ENCODE measurements at regions not wholly inside any gene's neighbourhood (a gene's known extent, or its start where the extent isn't known, plus 50 kb on each side); places are given as distances from the start of the nearest gene placed in this dataset.

GRCh38 chr17:79479876-79480275 is 131.0 kb downstream of the RBFOX3 start:
- Histone ChIP-seq H3K23me2 (ENCODE audit: insufficient read length, low read depth, low read length, poor library complexity, severe bottlenecking) (no peaks in the 10 kb centered on the region), H3K79me1 (ENCODE audit: insufficient read depth, low read depth, low read length, poor library complexity, severe bottlenecking) (no peaks in the 10 kb centered on the region), H3T11ph (ENCODE audit: low read length) (no peak overlapping the region), H3K4ac (ENCODE audit: low read depth, low read length) (no peak overlapping the region), H4K91ac (ENCODE audit: insufficient read length, low read depth, low read length) (no peak overlapping the region), H2BK15ac (ENCODE audit: low read depth, low read length) (no peak overlapping the region), H4K20me1 (ENCODE audit: control insufficient read depth, insufficient read depth, insufficient read length) (no peaks in the 10 kb centered on the region), H3K56ac (ENCODE audit: insufficient read length, low read depth, low read length) (no peak overlapping the region), H2BK20ac (ENCODE audit: low read depth, low read length, poor library complexity, severe bottlenecking) (no peak overlapping the region), H3K79me2 (ENCODE audit: insufficient read depth, low read length) (no peaks in the 10 kb centered on the region), H3K9me3 (ENCODE audit: control insufficient read depth, low read depth, low read length) (no peaks in the 10 kb centered on the region), H2AK5ac (ENCODE audit: insufficient read length, low read length) (no peak overlapping the region), H3K18ac (ENCODE audit: insufficient read length, low read depth, low read length) (no peak overlapping the region), H3K14ac (ENCODE audit: insufficient read depth, low read length) (no peak overlapping the region), H3K4me2 (ENCODE audit: insufficient read depth, insufficient read length, low read length) (no peak overlapping the region), H3K4me1 (ENCODE audit: insufficient read depth, low read length) (no peaks in the 10 kb centered on the region), H3K27ac (ENCODE audit: insufficient read length, low read depth, low read length) (no peak overlapping the region), H4K8ac (replicated peaks; ENCODE audit: insufficient read length, low read depth, low read length) (no peak overlapping the region), H2AFZ (ENCODE audit: low read length) (no peak overlapping the region), H2BK5ac (ENCODE audit: insufficient read length, low read length) (no peak overlapping the region), H2BK12ac (ENCODE audit: insufficient read length, low read depth, low read length) (no peak overlapping the region), H4K5ac (ENCODE audit: insufficient read length, low read depth, low read length) (no peak overlapping the region), H3K9ac (ENCODE audit: extremely low read depth, insufficient read length, low read length) (no peak overlapping the region), H2BK120ac (ENCODE audit: low read depth, low read length, poor library complexity, severe bottlenecking) (no peak overlapping the region), H3K27me3 (ENCODE audit: insufficient read depth, low read length) (no peaks in the 10 kb centered on the region), H3K23ac (ENCODE audit: insufficient read length, low read depth, low read length) (no peak overlapping the region)
- no peak overlapping the region for H3K4me3 Mint-ChIP-seq
- TF ChIP-seq CTCF (conservative IDR thresholded peaks at IDR 0.05): no peak
- H3K9me3 Mint-ChIP-seq: no peaks in the 10 kb centered on the region; a peak in 2 of 5 replicates
- WGBS (ENCODE audit: extremely low coverage, insufficient read length, low lambda C conversion rate): no CpG with 5 or more reads among the region's 10 CpGs
- H3K36me3 Mint-ChIP-seq (ENCODE audit: insufficient read depth in 1 of 3, low read depth in 3 of 3): no peaks in the 10 kb centered on the region
- H3K27ac Mint-ChIP-seq: no peak overlapping the region
- DNase-seq: no peak
- H3K4me1 Mint-ChIP-seq: peaks cover 11 to 21% of the 10 kb centered on the region in 2 experiments
- peaks cover 33% of the 10 kb centered on the region for H3K27me3 Mint-ChIP-seq (ENCODE audit: low read depth)

Data from H9 (cell line).